ENCODE measurements at regions not wholly inside any gene's neighbourhood (a gene's known extent, or its start where the extent isn't known, plus 50 kb on each side); places are given as distances from the start of the nearest gene placed in this dataset.

GRCh38 chr7:80287400-80288174, 153.0 kb downstream of the GNAI1 start:
- Histone ChIP-seq H3K9me3 (ENCODE audit: control insufficient read depth in 4 of 4, low read length in 3 of 4) (no peaks in the 10 kb centered on the region), H3K4me1 (ENCODE audit: control insufficient read depth in 4 of 4, insufficient read depth in 4 of 4, low read length in 3 of 4) (peaks cover 0 to 6% (median 0%) of the 10 kb centered on the region in 4 donors), H3K9ac (ENCODE audit: low read depth in 1 of 2, low read length in 2 of 2) (no peak overlapping the region), H3K27me3 (ENCODE audit: control insufficient read depth in 4 of 4, insufficient read depth in 4 of 4, low read length in 3 of 4) (no peaks in the 10 kb centered on the region), H3K4me3 (ENCODE audit: low read depth in 1 of 3, low read length in 3 of 3) (no peak overlapping the region), H3K36me3 (ENCODE audit: control insufficient read depth in 4 of 4, insufficient read depth in 3 of 4, low read depth in 1 of 4, low read length in 3 of 4) (no peaks in the 10 kb centered on the region), H3K27ac (ENCODE audit: low read depth in 1 of 2, low read length in 2 of 2) (no peak overlapping the region)
- TF ChIP-seq ATF3 (IDR thresholded peaks at IDR 0.05) (no peak), TAF1 (conservative IDR thresholded peaks at IDR 0.05) (no peak), HNF4G (IDR thresholded peaks at IDR 0.05) (no peak), YY1 (IDR thresholded peaks at IDR 0.05) (no peak), HNF4A (conservative IDR thresholded peaks at IDR 0.05) (no peak), MAX (IDR thresholded peaks at IDR 0.05) (no peak), CTCF (IDR thresholded peaks at IDR 0.05; ENCODE audit: low read depth, low read length, missing input control) (no peak)
- 95% methylated on average over 2 of the region's 2 CpGs for WGBS
- DNase-seq (ENCODE audit: low spot score), result no peak

GRCh38 chr7:80286611-80287010, 152.0 kb downstream of the GNAI1 start:
- Histone ChIP-seq H3K27me3 (ENCODE audit: control insufficient read depth in 4 of 4, insufficient read depth in 4 of 4, low read length in 3 of 4) (no peaks in the 10 kb centered on the region), H3K9me3 (ENCODE audit: control insufficient read depth in 4 of 4, low read length in 3 of 4) (no peaks in the 10 kb centered on the region), H3K27ac (ENCODE audit: low read depth in 1 of 2, low read length in 2 of 2) (no peak overlapping the region), H3K9ac (ENCODE audit: low read depth in 1 of 2, low read length in 2 of 2) (no peak overlapping the region), H3K36me3 (ENCODE audit: control insufficient read depth in 4 of 4, insufficient read depth in 3 of 4, low read depth in 1 of 4, low read length in 3 of 4) (no peaks in the 10 kb centered on the region), H3K4me1 (ENCODE audit: control insufficient read depth in 4 of 4, insufficient read depth in 4 of 4, low read length in 3 of 4) (peaks cover 0 to 6% (median 0%) of the 10 kb centered on the region in 4 donors), H3K4me3 (ENCODE audit: low read depth in 1 of 3, low read length in 3 of 3) (no peak overlapping the region)
- no peak for TF ChIP-seq MAX (IDR thresholded peaks at IDR 0.05)
- TF ChIP-seq TAF1 (conservative IDR thresholded peaks at IDR 0.05), result no peak
- no peak for TF ChIP-seq EGR1 (IDR thresholded peaks at IDR 0.05; ENCODE audit: low read depth in 2 of 2)
- TF ChIP-seq FOXA1 (IDR thresholded peaks at IDR 0.05), result no peak
- no peak for TF ChIP-seq HNF4G (IDR thresholded peaks at IDR 0.05)
- no peak for TF ChIP-seq SP1 (IDR thresholded peaks at IDR 0.05)
- no peak for TF ChIP-seq YY1 (IDR thresholded peaks at IDR 0.05)
- TF ChIP-seq RXRA (IDR thresholded peaks at IDR 0.05), result no peak
- TF ChIP-seq GABPA (IDR thresholded peaks at IDR 0.05 in 1 of 2, conservative IDR thresholded peaks at IDR 0.05 in 1 of 2), result no peak
- no peak for TF ChIP-seq ZBTB33 (IDR thresholded peaks at IDR 0.05)
- no peak for TF ChIP-seq RAD21 (IDR thresholded peaks at IDR 0.05)
- TF ChIP-seq REST (IDR thresholded peaks at IDR 0.05), result no peak
- TF ChIP-seq NR2F2 (IDR thresholded peaks at IDR 0.05), result no peak
- TF ChIP-seq HNF4A (conservative IDR thresholded peaks at IDR 0.05), result no peak
- no peak for TF ChIP-seq ATF3 (IDR thresholded peaks at IDR 0.05)
- TF ChIP-seq JUND (IDR thresholded peaks at IDR 0.05), result no peak
- no peak for TF ChIP-seq FOXA2 (IDR thresholded peaks at IDR 0.05)
- TF ChIP-seq CTCF (IDR thresholded peaks at IDR 0.05; ENCODE audit: low read depth, low read length, missing input control), result no peak
- 97% methylated on average over 2 of the region's 2 CpGs for WGBS
- DNase-seq (ENCODE audit: low spot score), result no peak

All from liver (tissue), 8 donors.